GM23338 (cell line): ENCODE measurements at regions not wholly inside any gene's neighbourhood (a gene's known extent, or its start where the extent isn't known, plus 50 kb on each side); places are given as distances from the start of the nearest gene placed in this dataset.
"Not testable (repeated sequence)": the region's sequence is repeated elsewhere in the genome, so short reads cannot be mapped to it uniquely, and the experiment has no call there.

Experiments used
- ATAC-seq: fragments of 200-7000 bp; cut with Tn5 transposase; 3 replicates; pipeline ENCODE4 v1.9.1; 2020
- DNase-seq: peaks from one replicate; pipeline ENCODE4 v3.0.0-alpha.2; 2015; ENCODE audit warnings: low spot score
- H2AFZ ChIP-seq: fragments of 200-600 bp; sonication (generic); 2 replicates; pipeline ENCODE4 v1.8.0; 2016; ENCODE audit warnings: antibody characterized with exemption, mild to moderate bottlenecking, moderate library complexity
- H3F3A ChIP-seq: fragments of 200-600 bp; sonication (generic); replicated peaks from 2 replicates; pipeline ENCODE4 v1.8.0; 2017; ENCODE audit warnings: antibody characterized with exemption, mixed run types, low read depth
- H3K27ac ChIP-seq: fragments of 200-600 bp; sonication (generic); 2 replicates; pipeline ENCODE4 v1.6.1; 2016; ENCODE audit warnings: low read depth
- H3K27me3 ChIP-seq: fragments of 200-600 bp; sonication (generic); 2 replicates; pipeline ENCODE4 v1.8.0; 2016; ENCODE audit warnings: mild to moderate bottlenecking, mixed run types, moderate library complexity; ENCODE audit not compliant: insufficient read depth
- H3K36me3 ChIP-seq: fragments of 200-600 bp; sonication (generic); 2 replicates; pipeline ENCODE4 v1.8.0; 2016; ENCODE audit warnings: mild to moderate bottlenecking; ENCODE audit not compliant: insufficient read depth
- H3K4me1 ChIP-seq: fragments of 200-600 bp; sonication (generic); 2 replicates; pipeline ENCODE4 v1.8.0; 2016; ENCODE audit warnings: mild to moderate bottlenecking, moderate library complexity; ENCODE audit not compliant: insufficient read depth
- H3K4me2 ChIP-seq: fragments of 200-600 bp; sonication (generic); 2 replicates; pipeline ENCODE4 v1.7.1; 2017; ENCODE audit warnings: mixed run types
- H3K4me3 ChIP-seq: fragments of 200-600 bp; sonication (generic); 2 replicates; pipeline ENCODE4 v1.6.1; 2016; ENCODE audit warnings: mixed run types
- H3K79me2 ChIP-seq: fragments of 200-600 bp; sonication (generic); replicated peaks from 2 replicates; pipeline ENCODE4 v1.8.0; 2017; ENCODE audit warnings: mild to moderate bottlenecking; ENCODE audit not compliant: insufficient read depth
- H3K9me2 ChIP-seq: fragments of 200-600 bp; sonication (generic); 2 replicates; pipeline ENCODE4 v1.8.0; 2017; ENCODE audit not compliant: insufficient read depth
- H4K20me1 ChIP-seq: fragments of 200-600 bp; sonication (generic); replicated peaks from 2 replicates; pipeline ENCODE4 v1.8.0; 2017; ENCODE audit warnings: mild to moderate bottlenecking; ENCODE audit not compliant: insufficient read depth
- H3K27ac Mint-ChIP-seq: 2 replicates; pipeline ENCODE4 v1.8.0; 2020; ENCODE audit warnings: inconsistent platforms, mild to moderate bottlenecking, moderate library complexity, mixed read lengths
- H3K27me3 Mint-ChIP-seq: 3 replicates; pipeline ENCODE4 v1.8.0; 2022; ENCODE audit warnings: low read depth, mild to moderate bottlenecking, moderate library complexity, mixed read lengths, inconsistent platforms; ENCODE audit not compliant: insufficient read depth, poor library complexity
- H3K36me3 Mint-ChIP-seq: 3 replicates; pipeline ENCODE4 v1.8.0; 2021; ENCODE audit warnings: low read depth, mild to moderate bottlenecking, inconsistent platforms, moderate library complexity, mixed read lengths
- H3K4me1 Mint-ChIP-seq: 3 replicates; pipeline ENCODE4 v1.8.0; 2020; ENCODE audit warnings: mild to moderate bottlenecking, inconsistent platforms, mixed read lengths
- H3K4me3 Mint-ChIP-seq: 3 replicates; pipeline ENCODE4 v1.8.0; 2021; ENCODE audit warnings: moderate library complexity, mild to moderate bottlenecking, inconsistent platforms, mixed read lengths
- H3K9me3 Mint-ChIP-seq: 3 replicates; pipeline ENCODE4 v1.8.0; 2020; ENCODE audit warnings: moderate library complexity, mild to moderate bottlenecking, inconsistent platforms, mixed read lengths
- CREB1 ChIP-seq: fragments of 250-450 bp; sonication (Bioruptor Pico); IDR thresholded peaks from 2 replicates; pipeline ENCODE4 v1.5.0; 2020; ENCODE audit warnings: low read depth, mild to moderate bottlenecking, moderate library complexity
- EZH2 ChIP-seq: fragments of 200-600 bp; sonication (generic); IDR thresholded peaks from one replicate; pipeline ENCODE4 v1.8.0; 2017; ENCODE audit warnings: antibody characterized with exemption, mild to moderate bottlenecking, low read depth; ENCODE audit not compliant: unreplicated experiment
- EZH2phosphoT487 ChIP-seq: fragments of 200-600 bp; sonication (generic); IDR thresholded peaks from one replicate; pipeline ENCODE4 v1.8.1; 2018; ENCODE audit warnings: antibody characterized with exemption; ENCODE audit not compliant: unreplicated experiment
- JUNB ChIP-seq: IDR thresholded peaks from one replicate; pipeline ENCODE4 v1.6.1; 2016; ENCODE audit warnings: antibody characterized with exemption; ENCODE audit not compliant: unreplicated experiment
- NANOG ChIP-seq: IDR thresholded peaks from 2 replicates; pipeline ENCODE4 v1.6.1; 2016; ENCODE audit warnings: antibody characterized with exemption, borderline replicate concordance
- POLR2AphosphoS5 ChIP-seq: IDR thresholded peaks from 2 replicates; pipeline ENCODE4 v1.6.1; 2016; ENCODE audit warnings: antibody characterized with exemption, low read depth
- STAT1 ChIP-seq: IDR thresholded peaks from one replicate; pipeline ENCODE4 v1.6.1; 2016; ENCODE audit warnings: antibody characterized with exemption; ENCODE audit not compliant: unreplicated experiment
- ZNF114 ChIP-seq: fragments of 250-450 bp; sonication (Bioruptor Pico); IDR thresholded peaks from 2 replicates; pipeline ENCODE4 v1.5.0; 2020; ENCODE audit warnings: mild to moderate bottlenecking, moderate library complexity
- ZNF331 ChIP-seq: fragments of 250-450 bp; sonication (Bioruptor Pico); IDR thresholded peaks from 2 replicates; pipeline ENCODE4 v1.5.0; 2020; ENCODE audit warnings: low read depth, mild to moderate bottlenecking, moderate library complexity
- TF ChIP-seq, protein P1 (sequence below): fragments of 250-450 bp; sonication (Bioruptor Pico); IDR thresholded peaks from 2 replicates; pipeline ENCODE4 v1.5.0; 2020; ENCODE audit warnings: mild to moderate bottlenecking, moderate library complexity
- TF ChIP-seq, protein P2 (sequence below), 2 experiments: fragments of 200-600 bp in 1 of 2; sonication (generic) in 1 of 2; conservative IDR thresholded peaks; 2 replicates each; pipeline versions ENCODE4 v1.5.1 to v1.6.1; 2016 to 2017; ENCODE audit warnings: antibody characterized with exemption in 2 of 2, low read depth in 2 of 2, mild to moderate bottlenecking in 2 of 2, moderate library complexity in 1 of 2
- TF ChIP-seq, protein P3 (sequence below): IDR thresholded peaks from one replicate; pipeline ENCODE4 v1.6.1; 2018; ENCODE audit warnings: antibody characterized with exemption; ENCODE audit not compliant: unreplicated experiment

DNA sequence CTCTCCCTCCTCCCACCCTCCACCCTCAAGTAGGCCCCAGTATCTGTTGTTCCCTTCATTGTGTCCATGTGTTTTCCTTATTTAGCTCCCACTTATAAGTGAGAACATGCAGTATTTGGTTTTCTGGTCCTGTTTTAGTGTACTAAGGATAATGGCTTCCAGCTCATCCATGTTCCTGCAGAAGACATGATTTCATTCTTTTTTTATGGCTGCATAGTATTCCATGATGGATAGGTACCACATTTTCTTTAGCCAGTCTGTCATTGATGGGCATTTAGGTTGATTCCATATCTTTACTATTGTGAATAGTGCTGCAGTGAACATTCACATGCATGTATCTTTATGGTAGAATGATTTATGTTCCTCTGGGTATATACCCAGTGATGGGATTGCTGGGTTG lies 114.3 kb upstream of the NR3C1 start:
- H3K27me3 Mint-ChIP-seq, DNase-seq, H3K4me1 ChIP-seq, H3K4me1 Mint-ChIP-seq, H3K36me3 Mint-ChIP-seq, H3K36me3 ChIP-seq, H3K9me2 ChIP-seq, H3F3A ChIP-seq, ATAC-seq, H3K27me3 ChIP-seq, H2AFZ ChIP-seq, H3K79me2 ChIP-seq, H3K4me3 Mint-ChIP-seq, H3K27ac ChIP-seq, H3K27ac Mint-ChIP-seq, H3K9me3 Mint-ChIP-seq, H3K4me3 ChIP-seq, H3K4me2 ChIP-seq, H4K20me1 ChIP-seq: not testable (repeated sequence)

DNA sequence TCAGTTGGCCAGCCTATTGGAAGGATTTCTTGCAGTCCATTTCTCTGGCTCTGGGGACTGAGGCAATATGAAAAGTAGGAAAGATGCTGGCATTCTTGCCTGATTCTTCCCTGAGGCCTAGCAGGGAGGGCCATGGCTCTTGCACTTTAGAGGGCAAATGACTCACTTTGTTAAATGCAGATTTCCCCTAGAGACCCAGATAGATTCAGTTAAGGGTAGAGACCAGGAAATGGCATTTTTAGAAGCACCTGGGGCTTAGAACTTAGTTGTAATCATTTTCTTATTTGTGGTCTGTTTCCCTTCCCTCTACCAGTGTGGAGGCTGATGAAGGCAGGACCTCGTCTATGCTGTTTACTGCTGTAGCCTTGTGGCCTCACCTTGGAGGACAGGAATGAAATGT lies 112.8 kb upstream of the NR3C1 start:
- ATAC-seq: no peak
- no peaks in the 10 kb centered on the region for H3K4me1 Mint-ChIP-seq
- no peaks in the 10 kb centered on the region for H3K9me3 Mint-ChIP-seq
- no peak overlapping the region for H3K4me3 Mint-ChIP-seq
- Histone ChIP-seq H3F3A (no peaks in the 10 kb centered on the region), H3K4me2 (no peak overlapping the region), H3K79me2 (no peaks in the 10 kb centered on the region), H3K4me3 (no peak overlapping the region), H3K27ac (no peak overlapping the region), H2AFZ (no peak overlapping the region), H3K4me1 (no peaks in the 10 kb centered on the region), H3K9me2 (no peaks in the 10 kb centered on the region), H3K27me3 (no peaks in the 10 kb centered on the region), H3K36me3 (no peaks in the 10 kb centered on the region), H4K20me1 (no peaks in the 10 kb centered on the region)
- H3K27me3 Mint-ChIP-seq: no peaks in the 10 kb centered on the region
- no peaks in the 10 kb centered on the region for H3K36me3 Mint-ChIP-seq
- no peak for DNase-seq
- H3K27ac Mint-ChIP-seq: no peak overlapping the region
- TF ChIP-seq, protein P1, sequence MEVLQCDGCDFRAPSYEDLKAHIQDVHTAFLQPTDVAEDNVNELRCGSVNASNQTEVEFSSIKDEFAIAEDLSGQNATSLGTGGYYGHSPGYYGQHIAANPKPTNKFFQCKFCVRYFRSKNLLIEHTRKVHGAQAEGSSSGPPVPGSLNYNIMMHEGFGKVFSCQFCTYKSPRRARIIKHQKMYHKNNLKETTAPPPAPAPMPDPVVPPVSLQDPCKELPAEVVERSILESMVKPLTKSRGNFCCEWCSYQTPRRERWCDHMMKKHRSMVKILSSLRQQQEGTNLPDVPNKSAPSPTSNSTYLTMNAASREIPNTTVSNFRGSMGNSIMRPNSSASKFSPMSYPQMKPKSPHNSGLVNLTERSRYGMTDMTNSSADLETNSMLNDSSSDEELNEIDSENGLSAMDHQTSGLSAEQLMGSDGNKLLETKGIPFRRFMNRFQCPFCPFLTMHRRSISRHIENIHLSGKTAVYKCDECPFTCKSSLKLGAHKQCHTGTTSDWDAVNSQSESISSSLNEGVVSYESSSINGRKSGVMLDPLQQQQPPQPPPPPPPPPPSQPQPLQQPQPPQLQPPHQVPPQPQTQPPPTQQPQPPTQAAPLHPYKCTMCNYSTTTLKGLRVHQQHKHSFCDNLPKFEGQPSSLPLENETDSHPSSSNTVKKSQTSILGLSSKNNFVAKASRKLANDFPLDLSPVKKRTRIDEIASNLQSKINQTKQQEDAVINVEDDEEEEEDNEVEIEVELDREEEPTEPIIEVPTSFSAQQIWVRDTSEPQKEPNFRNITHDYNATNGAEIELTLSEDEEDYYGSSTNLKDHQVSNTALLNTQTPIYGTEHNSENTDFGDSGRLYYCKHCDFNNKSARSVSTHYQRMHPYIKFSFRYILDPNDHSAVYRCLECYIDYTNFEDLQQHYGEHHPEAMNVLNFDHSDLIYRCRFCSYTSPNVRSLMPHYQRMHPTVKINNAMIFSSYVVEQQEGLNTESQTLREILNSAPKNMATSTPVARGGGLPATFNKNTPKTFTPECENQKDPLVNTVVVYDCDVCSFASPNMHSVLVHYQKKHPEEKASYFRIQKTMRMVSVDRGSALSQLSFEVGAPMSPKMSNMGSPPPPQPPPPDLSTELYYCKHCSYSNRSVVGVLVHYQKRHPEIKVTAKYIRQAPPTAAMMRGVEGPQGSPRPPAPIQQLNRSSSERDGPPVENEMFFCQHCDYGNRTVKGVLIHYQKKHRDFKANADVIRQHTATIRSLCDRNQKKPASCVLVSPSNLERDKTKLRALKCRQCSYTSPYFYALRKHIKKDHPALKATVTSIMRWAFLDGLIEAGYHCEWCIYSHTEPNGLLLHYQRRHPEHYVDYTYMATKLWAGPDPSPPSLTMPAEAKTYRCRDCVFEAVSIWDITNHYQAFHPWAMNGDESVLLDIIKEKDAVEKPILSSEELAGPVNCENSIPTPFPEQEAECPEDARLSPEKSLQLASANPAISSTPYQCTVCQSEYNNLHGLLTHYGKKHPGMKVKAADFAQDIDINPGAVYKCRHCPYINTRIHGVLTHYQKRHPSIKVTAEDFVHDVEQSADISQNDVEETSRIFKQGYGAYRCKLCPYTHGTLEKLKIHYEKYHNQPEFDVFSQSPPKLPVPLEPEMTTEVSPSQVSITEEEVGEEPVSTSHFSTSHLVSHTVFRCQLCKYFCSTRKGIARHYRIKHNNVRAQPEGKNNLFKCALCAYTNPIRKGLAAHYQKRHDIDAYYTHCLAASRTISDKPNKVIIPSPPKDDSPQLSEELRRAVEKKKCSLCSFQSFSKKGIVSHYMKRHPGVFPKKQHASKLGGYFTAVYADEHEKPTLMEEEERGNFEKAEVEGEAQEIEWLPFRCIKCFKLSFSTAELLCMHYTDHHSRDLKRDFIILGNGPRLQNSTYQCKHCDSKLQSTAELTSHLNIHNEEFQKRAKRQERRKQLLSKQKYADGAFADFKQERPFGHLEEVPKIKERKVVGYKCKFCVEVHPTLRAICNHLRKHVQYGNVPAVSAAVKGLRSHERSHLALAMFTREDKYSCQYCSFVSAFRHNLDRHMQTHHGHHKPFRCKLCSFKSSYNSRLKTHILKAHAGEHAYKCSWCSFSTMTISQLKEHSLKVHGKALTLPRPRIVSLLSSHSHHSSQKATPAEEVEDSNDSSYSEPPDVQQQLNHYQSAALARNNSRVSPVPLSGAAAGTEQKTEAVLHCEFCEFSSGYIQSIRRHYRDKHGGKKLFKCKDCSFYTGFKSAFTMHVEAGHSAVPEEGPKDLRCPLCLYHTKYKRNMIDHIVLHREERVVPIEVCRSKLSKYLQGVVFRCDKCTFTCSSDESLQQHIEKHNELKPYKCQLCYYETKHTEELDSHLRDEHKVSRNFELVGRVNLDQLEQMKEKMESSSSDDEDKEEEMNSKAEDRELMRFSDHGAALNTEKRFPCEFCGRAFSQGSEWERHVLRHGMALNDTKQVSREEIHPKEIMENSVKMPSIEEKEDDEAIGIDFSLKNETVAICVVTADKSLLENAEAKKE: no peak
- TF ChIP-seq NANOG: no peak
- no peak for TF ChIP-seq JUNB
- no peak for TF ChIP-seq ZNF331
- no peak for TF ChIP-seq CREB1
- TF ChIP-seq ZNF114 (CRISPR knock-in tag): no peak
- no peak for TF ChIP-seq STAT1
- TF ChIP-seq EZH2: no peak
- TF ChIP-seq, protein P2, sequence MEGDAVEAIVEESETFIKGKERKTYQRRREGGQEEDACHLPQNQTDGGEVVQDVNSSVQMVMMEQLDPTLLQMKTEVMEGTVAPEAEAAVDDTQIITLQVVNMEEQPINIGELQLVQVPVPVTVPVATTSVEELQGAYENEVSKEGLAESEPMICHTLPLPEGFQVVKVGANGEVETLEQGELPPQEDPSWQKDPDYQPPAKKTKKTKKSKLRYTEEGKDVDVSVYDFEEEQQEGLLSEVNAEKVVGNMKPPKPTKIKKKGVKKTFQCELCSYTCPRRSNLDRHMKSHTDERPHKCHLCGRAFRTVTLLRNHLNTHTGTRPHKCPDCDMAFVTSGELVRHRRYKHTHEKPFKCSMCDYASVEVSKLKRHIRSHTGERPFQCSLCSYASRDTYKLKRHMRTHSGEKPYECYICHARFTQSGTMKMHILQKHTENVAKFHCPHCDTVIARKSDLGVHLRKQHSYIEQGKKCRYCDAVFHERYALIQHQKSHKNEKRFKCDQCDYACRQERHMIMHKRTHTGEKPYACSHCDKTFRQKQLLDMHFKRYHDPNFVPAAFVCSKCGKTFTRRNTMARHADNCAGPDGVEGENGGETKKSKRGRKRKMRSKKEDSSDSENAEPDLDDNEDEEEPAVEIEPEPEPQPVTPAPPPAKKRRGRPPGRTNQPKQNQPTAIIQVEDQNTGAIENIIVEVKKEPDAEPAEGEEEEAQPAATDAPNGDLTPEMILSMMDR (conservative IDR thresholded peaks at IDR 0.05; ENCODE audit: low read depth in 2 of 2): no peak
- TF ChIP-seq POLR2AphosphoS5: no peak
- TF ChIP-seq EZH2phosphoT487: no peak
- TF ChIP-seq, protein P3, sequence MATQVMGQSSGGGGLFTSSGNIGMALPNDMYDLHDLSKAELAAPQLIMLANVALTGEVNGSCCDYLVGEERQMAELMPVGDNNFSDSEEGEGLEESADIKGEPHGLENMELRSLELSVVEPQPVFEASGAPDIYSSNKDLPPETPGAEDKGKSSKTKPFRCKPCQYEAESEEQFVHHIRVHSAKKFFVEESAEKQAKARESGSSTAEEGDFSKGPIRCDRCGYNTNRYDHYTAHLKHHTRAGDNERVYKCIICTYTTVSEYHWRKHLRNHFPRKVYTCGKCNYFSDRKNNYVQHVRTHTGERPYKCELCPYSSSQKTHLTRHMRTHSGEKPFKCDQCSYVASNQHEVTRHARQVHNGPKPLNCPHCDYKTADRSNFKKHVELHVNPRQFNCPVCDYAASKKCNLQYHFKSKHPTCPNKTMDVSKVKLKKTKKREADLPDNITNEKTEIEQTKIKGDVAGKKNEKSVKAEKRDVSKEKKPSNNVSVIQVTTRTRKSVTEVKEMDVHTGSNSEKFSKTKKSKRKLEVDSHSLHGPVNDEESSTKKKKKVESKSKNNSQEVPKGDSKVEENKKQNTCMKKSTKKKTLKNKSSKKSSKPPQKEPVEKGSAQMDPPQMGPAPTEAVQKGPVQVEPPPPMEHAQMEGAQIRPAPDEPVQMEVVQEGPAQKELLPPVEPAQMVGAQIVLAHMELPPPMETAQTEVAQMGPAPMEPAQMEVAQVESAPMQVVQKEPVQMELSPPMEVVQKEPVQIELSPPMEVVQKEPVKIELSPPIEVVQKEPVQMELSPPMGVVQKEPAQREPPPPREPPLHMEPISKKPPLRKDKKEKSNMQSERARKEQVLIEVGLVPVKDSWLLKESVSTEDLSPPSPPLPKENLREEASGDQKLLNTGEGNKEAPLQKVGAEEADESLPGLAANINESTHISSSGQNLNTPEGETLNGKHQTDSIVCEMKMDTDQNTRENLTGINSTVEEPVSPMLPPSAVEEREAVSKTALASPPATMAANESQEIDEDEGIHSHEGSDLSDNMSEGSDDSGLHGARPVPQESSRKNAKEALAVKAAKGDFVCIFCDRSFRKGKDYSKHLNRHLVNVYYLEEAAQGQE: no peak
